ENCODE measurements at regions not wholly inside any gene's neighbourhood (a gene's known extent, or its start where the extent isn't known, plus 50 kb on each side); places are given as distances from the start of the nearest gene placed in this dataset.
A peak's percentile ranks its signal among the peaks of the same experiment; 100 is the strongest.

GRCh38 chr1:191970116-191970515 lies 188.1 kb upstream of the RGS18 start:
- no CpG with 5 or more reads among the region's 1 CpG for WGBS (ENCODE audit: insufficient coverage)
- Mint-ChIP-seq H3K27me3 (ENCODE audit: low read depth in 2 of 2) (no peaks in the 10 kb centered on the region), H3K4me1 (no peaks in the 10 kb centered on the region), H3K4me3 (no peak overlapping the region), H3K9me3 (peaks cover 11% of the 10 kb centered on the region in 2 donors), H3K27ac (no peak overlapping the region), H3K36me3 (no peaks in the 10 kb centered on the region)
- intact Hi-C loops (cut with micrococcal nuclease), result no loop called here
- Histone ChIP-seq H3K4me1 (ENCODE audit: control insufficient read depth, insufficient read depth, low read length) (no peaks in the 10 kb centered on the region), H3K27me3 (ENCODE audit: control insufficient read depth, insufficient read depth, low read length) (no peaks in the 10 kb centered on the region), H3K4me3 (ENCODE audit: low read length) (no peak overlapping the region), H3K9me3 (ENCODE audit: control insufficient read depth, insufficient read depth, low read length) (peaks cover 2% of the 10 kb centered on the region), H3K36me3 (ENCODE audit: control insufficient read depth, insufficient read depth, low read length) (no peaks in the 10 kb centered on the region), H3K27ac (ENCODE audit: low read length) (no peak overlapping the region)
- ATAC-seq, result no peak
- DNase-seq, result no peak
- TF ChIP-seq CTCF (IDR thresholded peaks at IDR 0.05), result no peak

- no peak overlapping the region for H3K4me3 Mint-ChIP-seq
- Histone ChIP-seq H3K27ac (ENCODE audit: low read length) (no peak overlapping the region), H3K4me3 (ENCODE audit: low read length) (no peak overlapping the region), H3K27me3 (ENCODE audit: control insufficient read depth, insufficient read depth, low read length) (no peaks in the 10 kb centered on the region), H3K9me3 (ENCODE audit: control insufficient read depth, insufficient read depth, low read length) (peaks cover 2% of the 10 kb centered on the region), H3K4me1 (ENCODE audit: control insufficient read depth, insufficient read depth, low read length) (no peaks in the 10 kb centered on the region), H3K36me3 (ENCODE audit: control insufficient read depth, insufficient read depth, low read length) (no peaks in the 10 kb centered on the region)
- no peak for DNase-seq
- peak in 1 of 3 donors; percentile 62 for ATAC-seq
- intact Hi-C loops (cut with micrococcal nuclease), result no loop called here
- 89% methylated on average over 3 of the region's 3 CpGs for WGBS (ENCODE audit: insufficient coverage)
- H3K27ac Mint-ChIP-seq, result no peak overlapping the region
- H3K9me3 Mint-ChIP-seq, result peaks cover 13 to 15% of the 10 kb centered on the region in 2 donors
- no peak for TF ChIP-seq CTCF (IDR thresholded peaks at IDR 0.05)
- H3K27me3 Mint-ChIP-seq (ENCODE audit: low read depth in 2 of 2), result no peaks in the 10 kb centered on the region
- H3K36me3 Mint-ChIP-seq, result no peaks in the 10 kb centered on the region
- no peaks in the 10 kb centered on the region for H3K4me1 Mint-ChIP-seq
These were observed 186.8 kb upstream of the RGS18 start for GRCh38 chr1:191971447-191971846.

- no peaks in the 10 kb centered on the region for H3K27me3 ChIP-seq (ENCODE audit: control insufficient read depth, insufficient read depth, low read length)
- Mint-ChIP-seq H3K4me1 (no peaks in the 10 kb centered on the region), H3K27me3 (ENCODE audit: low read depth in 2 of 2) (no peaks in the 10 kb centered on the region), H3K36me3 (no peaks in the 10 kb centered on the region), H3K9me3 (peaks cover 16 to 18% of the 10 kb centered on the region in 2 donors), H3K4me3 (no peak overlapping the region), H3K27ac (no peak overlapping the region)
- H3K4me1 ChIP-seq (ENCODE audit: control insufficient read depth, insufficient read depth, low read length), result no peaks in the 10 kb centered on the region
- ATAC-seq, result no peak
- DNase-seq, result no peak
- no peak overlapping the region for H3K4me3 ChIP-seq (ENCODE audit: low read length)
- intact Hi-C loops (cut with micrococcal nuclease), result no loop called here
- TF ChIP-seq CTCF (IDR thresholded peaks at IDR 0.05), result no peak
- 87% methylated on average over 2 of the region's 2 CpGs for WGBS (ENCODE audit: insufficient coverage)
- H3K9me3 ChIP-seq (ENCODE audit: control insufficient read depth, insufficient read depth, low read length), result peaks cover 2% of the 10 kb centered on the region
- no peaks in the 10 kb centered on the region for H3K36me3 ChIP-seq (ENCODE audit: control insufficient read depth, insufficient read depth, low read length)
- H3K27ac ChIP-seq (ENCODE audit: low read length), result no peak overlapping the region
These were observed 184.3 kb upstream of the RGS18 start for GRCh38 chr1:191974004-191974403.

GRCh38 chr1:191977874-191978506 lies 180.3 kb upstream of the RGS18 start:
- ATAC-seq (no peak), DNase-seq (no peak)
- peaks cover 9% of the 10 kb centered on the region for H3K36me3 Mint-ChIP-seq
- H3K4me3 Mint-ChIP-seq, result no peak overlapping the region
- no peak for TF ChIP-seq CTCF (IDR thresholded peaks at IDR 0.05)
- no peak overlapping the region for H3K27ac Mint-ChIP-seq
- no CpG with 5 or more reads among the region's 1 CpG for WGBS (ENCODE audit: insufficient coverage)
- H3K27me3 Mint-ChIP-seq (ENCODE audit: low read depth in 2 of 2), result no peaks in the 10 kb centered on the region
- H3K4me3 ChIP-seq (ENCODE audit: low read length), result no peak overlapping the region
- H3K27me3 ChIP-seq (ENCODE audit: control insufficient read depth, insufficient read depth, low read length), result no peaks in the 10 kb centered on the region
- H3K27ac ChIP-seq (ENCODE audit: low read length), result no peak overlapping the region
- no peaks in the 10 kb centered on the region for H3K36me3 ChIP-seq (ENCODE audit: control insufficient read depth, insufficient read depth, low read length)
- H3K9me3 ChIP-seq (ENCODE audit: control insufficient read depth, insufficient read depth, low read length), result peaks cover 8% of the 10 kb centered on the region
- H3K4me1 Mint-ChIP-seq, result no peaks in the 10 kb centered on the region
- peaks cover 20 to 25% of the 10 kb centered on the region in 2 donors for H3K9me3 Mint-ChIP-seq
- intact Hi-C loops (cut with micrococcal nuclease), result no loop called here
- H3K4me1 ChIP-seq (ENCODE audit: control insufficient read depth, insufficient read depth, low read length), result no peaks in the 10 kb centered on the region

All from natural killer cell (primary cell).